ENCODE measurements at regions not wholly inside any gene's neighbourhood (a gene's known extent, or its start where the extent isn't known, plus 50 kb on each side); places are given as distances from the start of the nearest gene placed in this dataset.

GRCh38 chr1:9183441-9183840 is 51.1 kb upstream of the H6PD start:
- Histone ChIP-seq H3K27me3 (peaks cover 28% of the 10 kb centered on the region), H3K4me3 (peak overlapping the region; percentile 42), H3K36me3 (no peaks in the 10 kb centered on the region), H3K9me3 (ENCODE audit: low read depth) (no peaks in the 10 kb centered on the region), H3K4me1 (ENCODE audit: low read depth) (no peaks in the 10 kb centered on the region), H3K27ac (no peak overlapping the region)
- no peak for TF ChIP-seq CTCF (IDR thresholded peaks at IDR 0.05; ENCODE audit: low read depth, low read length)
- no peak for DNase-seq (ENCODE audit: low read depth in 1 of 2, low spot score in 1 of 2)

GRCh38 chr1:9183898-9184297 is 50.7 kb upstream of the H6PD start:
- H3K4me3 ChIP-seq, result no peak overlapping the region
- H3K27me3 ChIP-seq, result peaks cover 28% of the 10 kb centered on the region
- H3K9me3 ChIP-seq (ENCODE audit: low read depth), result no peaks in the 10 kb centered on the region
- no peak for TF ChIP-seq CTCF (IDR thresholded peaks at IDR 0.05; ENCODE audit: low read depth, low read length)
- no peaks in the 10 kb centered on the region for H3K36me3 ChIP-seq
- no peak for DNase-seq (ENCODE audit: low read depth in 1 of 2, low spot score in 1 of 2)
- H3K27ac ChIP-seq, result no peak overlapping the region
- H3K4me1 ChIP-seq (ENCODE audit: low read depth), result no peaks in the 10 kb centered on the region

- DNase-seq (ENCODE audit: low read depth in 1 of 2, low spot score in 1 of 2), result no peak
- Histone ChIP-seq H3K9me3 (ENCODE audit: low read depth) (no peaks in the 10 kb centered on the region), H3K4me3 (no peak overlapping the region), H3K27me3 (peaks cover 28% of the 10 kb centered on the region), H3K4me1 (ENCODE audit: low read depth) (no peaks in the 10 kb centered on the region), H3K27ac (no peak overlapping the region), H3K36me3 (no peaks in the 10 kb centered on the region)
- TF ChIP-seq CTCF (IDR thresholded peaks at IDR 0.05; ENCODE audit: low read depth, low read length), result no peak
These were observed 49.8 kb upstream of the H6PD start for GRCh38 chr1:9184749-9185148.

Data from cardiac muscle cell (in vitro differentiated cells and primary cell).